ENCODE measurements at regions not wholly inside any gene's neighbourhood (a gene's known extent, or its start where the extent isn't known, plus 50 kb on each side); places are given as distances from the start of the nearest gene placed in this dataset.
"Not testable (repeated sequence)": the region's sequence is repeated elsewhere in the genome, so short reads cannot be mapped to it uniquely, and the experiment has no call there.

DNA sequence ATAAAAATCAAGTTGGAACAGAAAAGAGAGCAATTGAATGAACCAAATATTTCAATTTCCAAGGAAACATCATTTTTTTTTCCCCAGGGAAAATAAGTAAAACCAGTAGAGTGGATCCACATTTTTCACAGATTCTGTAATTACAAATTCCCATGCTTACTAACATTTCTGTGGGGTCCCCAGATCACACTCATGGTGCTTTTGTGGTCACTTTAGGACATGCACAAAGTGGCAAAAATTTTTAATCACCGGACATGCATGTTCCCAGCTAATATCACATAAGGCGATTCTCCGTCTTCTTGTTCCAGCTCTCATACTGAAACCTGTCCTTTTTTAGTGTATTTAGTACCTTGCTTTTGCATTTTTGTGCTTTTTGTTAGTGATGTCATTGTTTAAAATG lies 748.2 kb upstream of the SLITRK1 start:
- Mint-ChIP-seq H3K9me3 (no peaks in the 10 kb centered on the region), H3K4me1 (no peaks in the 10 kb centered on the region), H3K4me3 (no peak overlapping the region), H3K36me3 (no peaks in the 10 kb centered on the region), H3K27ac (no peak overlapping the region)
- ATAC-seq (no peak), DNase-seq (ENCODE audit: low spot score in 2 of 2) (no peak)

DNA sequence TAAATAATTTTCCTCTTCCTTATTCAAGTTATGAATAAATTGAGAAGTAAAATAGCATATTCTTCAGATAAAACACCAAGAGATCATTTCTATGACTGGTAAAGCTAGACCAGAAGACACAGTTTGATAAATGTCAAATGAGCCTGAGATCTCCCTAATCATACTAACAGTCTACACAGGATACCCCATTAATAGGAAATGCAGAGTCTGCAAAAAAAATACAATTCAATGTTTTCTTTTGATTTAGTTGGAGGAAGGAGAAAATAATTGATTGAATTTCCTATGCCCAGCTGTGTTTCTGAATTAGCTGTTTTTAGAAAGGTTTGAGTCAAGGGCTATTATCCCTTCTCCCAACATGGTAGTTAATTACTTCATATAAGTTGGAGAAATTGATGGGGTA lies 734.6 kb upstream of the SLITRK1 start:
- Mint-ChIP-seq H3K27ac (no peak overlapping the region), H3K36me3 (no peaks in the 10 kb centered on the region), H3K9me3 (peaks cover 5% of the 10 kb centered on the region), H3K4me1 (no peaks in the 10 kb centered on the region), H3K4me3 (no peak overlapping the region)
- no peak for ATAC-seq
- no peak for DNase-seq (ENCODE audit: low spot score in 2 of 2)

DNA sequence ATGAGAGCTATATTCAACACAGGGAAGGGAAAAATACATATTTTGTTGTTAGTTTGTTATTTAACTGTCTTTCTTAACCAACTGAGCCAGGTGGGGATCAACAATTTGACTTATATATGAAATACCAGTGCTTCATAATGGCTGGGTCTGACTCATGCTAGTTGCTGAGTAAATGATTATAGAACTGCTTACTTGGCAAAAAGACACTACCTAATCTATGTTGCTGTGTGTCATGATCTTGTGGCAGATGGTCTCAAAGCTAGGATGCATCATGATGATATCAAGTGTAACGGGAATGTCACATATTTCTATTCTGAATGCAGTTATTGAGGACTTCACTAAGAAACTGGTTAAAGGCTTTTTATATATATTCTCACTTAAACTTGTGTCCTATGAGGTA lies 727.4 kb upstream of the SLITRK1 start:
- peaks cover 2% of the 10 kb centered on the region for H3K9me3 Mint-ChIP-seq
- no peaks in the 10 kb centered on the region for H3K36me3 Mint-ChIP-seq
- no peaks in the 10 kb centered on the region for H3K4me1 Mint-ChIP-seq
- H3K27ac Mint-ChIP-seq = no peak overlapping the region
- ATAC-seq (no peak), DNase-seq (ENCODE audit: low spot score in 2 of 2) (no peak)
- H3K4me3 Mint-ChIP-seq = no peak overlapping the region

DNA sequence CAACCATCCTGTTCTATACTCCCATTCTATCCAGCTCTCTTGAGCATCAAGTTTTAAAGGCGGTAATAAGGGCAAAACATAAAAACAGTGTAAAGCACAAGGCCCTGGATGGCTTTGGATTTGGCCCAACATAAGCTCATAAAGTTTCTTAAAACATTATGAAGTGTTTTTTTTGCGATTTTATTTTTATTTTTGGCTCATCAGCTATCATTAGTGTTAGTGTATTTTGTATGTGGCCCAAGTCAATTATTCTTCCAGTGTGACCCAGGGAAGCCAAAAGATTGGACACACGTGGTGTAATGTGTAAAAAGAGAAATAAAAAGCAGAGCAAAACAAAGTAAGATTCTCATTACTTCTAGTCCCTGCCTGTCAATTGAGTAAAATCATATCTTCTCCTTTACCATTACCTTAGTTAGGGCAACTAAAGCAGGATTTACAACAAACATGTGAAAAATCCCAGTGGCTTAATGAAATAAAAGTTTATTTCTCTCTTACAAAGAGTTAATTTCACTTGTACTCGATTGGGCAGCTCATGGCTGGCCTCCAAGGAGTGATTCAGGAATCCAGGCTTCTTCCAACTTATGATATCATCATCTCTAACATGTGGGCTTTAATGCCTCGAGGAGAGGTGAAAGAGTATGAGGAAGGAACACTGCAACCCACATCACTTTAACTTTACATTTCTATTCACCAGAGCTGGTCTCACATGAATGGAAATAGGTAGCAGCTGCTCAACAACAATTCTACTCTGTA lies 725.2 kb upstream of the SLITRK1 start:
- no peaks in the 10 kb centered on the region for H3K4me1 Mint-ChIP-seq
- ATAC-seq (no peak), DNase-seq (ENCODE audit: low spot score in 2 of 2) (no peak)
- no peak overlapping the region for H3K27ac Mint-ChIP-seq
- H3K36me3 Mint-ChIP-seq = no peaks in the 10 kb centered on the region
- no peak overlapping the region for H3K4me3 Mint-ChIP-seq
- H3K9me3 Mint-ChIP-seq = peaks cover 2% of the 10 kb centered on the region

DNA sequence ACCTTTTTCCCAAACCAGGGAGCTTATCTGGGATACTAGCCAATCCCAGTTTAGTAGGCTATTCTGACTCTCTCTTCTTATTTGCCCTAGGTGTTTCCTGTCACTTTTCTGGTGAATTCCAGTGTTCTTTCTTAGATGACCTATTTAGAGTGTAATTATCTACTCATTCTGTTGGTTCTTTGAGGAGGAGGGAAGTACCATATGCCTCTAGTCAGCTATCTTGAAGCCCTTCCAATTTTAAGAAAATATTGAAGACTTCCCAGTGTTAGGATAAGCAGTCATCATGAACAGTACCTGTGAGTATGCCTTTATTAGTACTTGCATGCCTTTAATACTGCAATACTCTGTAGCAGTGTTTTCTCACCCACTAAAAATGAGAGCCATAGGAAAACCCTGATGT lies 724.3 kb upstream of the SLITRK1 start:
- H3K9me3 Mint-ChIP-seq = peaks cover 2% of the 10 kb centered on the region
- DNase-seq (ENCODE audit: low spot score in 2 of 2) = no peak
- H3K27ac Mint-ChIP-seq = no peak overlapping the region
- no peak overlapping the region for H3K4me3 Mint-ChIP-seq
- H3K4me1 Mint-ChIP-seq = no peaks in the 10 kb centered on the region
- no peak for ATAC-seq
- H3K36me3 Mint-ChIP-seq = no peaks in the 10 kb centered on the region

DNA sequence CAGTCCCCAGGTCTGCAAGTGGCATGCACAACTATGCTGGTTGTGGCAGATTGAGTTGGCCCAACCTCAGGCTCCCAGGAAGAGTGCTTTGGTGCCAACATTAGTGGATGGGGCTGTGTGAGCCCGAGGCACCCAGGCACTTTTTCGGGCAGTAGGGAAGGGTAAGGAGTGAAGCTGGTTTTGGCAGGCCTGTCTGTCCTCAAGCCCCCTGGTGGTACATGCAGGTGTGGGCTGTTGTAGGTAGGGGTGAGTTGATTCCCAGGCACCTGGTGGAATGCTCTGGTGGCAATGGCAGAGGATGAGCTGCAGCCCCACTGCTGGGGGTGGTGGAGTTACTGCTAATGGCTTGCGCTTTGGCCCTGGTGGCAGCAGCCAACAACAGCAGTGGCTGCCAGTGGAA lies 723.7 kb upstream of the SLITRK1 start:
- peak; percentile 13 for ATAC-seq
- H3K9me3 Mint-ChIP-seq = peaks cover 2% of the 10 kb centered on the region
- H3K4me3 Mint-ChIP-seq = no peak overlapping the region

DNA sequence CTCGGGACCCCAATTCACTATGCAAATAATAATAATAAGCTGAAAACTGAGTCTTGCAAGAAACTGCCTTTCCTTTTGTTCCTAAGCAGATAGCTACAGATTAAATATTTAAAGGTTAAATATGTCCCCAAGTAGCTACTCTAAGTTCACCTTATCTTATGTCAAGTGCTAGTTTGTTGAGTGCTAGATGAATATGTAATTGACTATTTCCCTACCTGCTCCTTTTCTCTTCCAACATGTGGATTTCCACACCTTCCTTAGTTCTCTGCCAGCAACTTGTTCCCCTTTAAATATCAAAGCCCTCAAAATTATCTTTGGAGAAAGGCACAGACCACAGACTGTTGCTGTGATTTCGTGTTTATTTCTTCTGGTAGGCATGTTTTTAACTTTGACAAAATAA lies 709.2 kb upstream of the SLITRK1 start:
- no peaks in the 10 kb centered on the region for H3K36me3 Mint-ChIP-seq
- DNase-seq (ENCODE audit: low spot score in 2 of 2) (no peak), ATAC-seq (no peak)
- no peaks in the 10 kb centered on the region for H3K4me1 Mint-ChIP-seq
- no peak overlapping the region for H3K27ac Mint-ChIP-seq
- no peak overlapping the region for H3K4me3 Mint-ChIP-seq
- peaks cover 2% of the 10 kb centered on the region for H3K9me3 Mint-ChIP-seq

More for the DNA sequence above, 723.7 kb upstream of the SLITRK1 start:
- Mint-ChIP-seq H3K36me3 (no peaks in the 10 kb centered on the region), H3K27ac (no peak overlapping the region), H3K4me1 (no peaks in the 10 kb centered on the region)
- no peak for DNase-seq (ENCODE audit: low spot score in 2 of 2)

DNA sequence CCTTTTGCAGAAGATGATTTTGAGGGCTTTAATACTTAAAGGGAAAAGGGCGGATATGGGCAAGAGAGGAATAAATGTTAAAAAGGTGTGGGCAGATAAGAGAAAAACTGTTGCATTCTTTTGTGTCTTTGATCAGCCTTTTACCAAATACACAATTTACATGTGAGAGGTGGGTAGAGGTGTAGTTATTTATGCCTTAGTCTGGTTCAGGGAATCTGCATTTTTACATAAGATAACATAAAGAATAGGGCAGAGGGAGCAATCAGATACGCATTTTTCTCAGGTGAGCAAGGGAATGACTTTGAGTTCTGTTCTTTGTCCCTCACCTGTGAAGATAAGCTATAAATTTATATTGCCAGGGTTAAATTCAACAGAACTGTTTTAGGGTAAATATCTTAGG lies 708.4 kb upstream of the SLITRK1 start:
- no peaks in the 10 kb centered on the region for H3K36me3 Mint-ChIP-seq
- ATAC-seq (no peak), DNase-seq (ENCODE audit: low spot score in 2 of 2) (no peak)
- H3K4me1 Mint-ChIP-seq = no peaks in the 10 kb centered on the region
- no peaks in the 10 kb centered on the region for H3K9me3 Mint-ChIP-seq
- H3K27ac Mint-ChIP-seq = no peak overlapping the region
- H3K4me3 Mint-ChIP-seq = no peak overlapping the region

DNA sequence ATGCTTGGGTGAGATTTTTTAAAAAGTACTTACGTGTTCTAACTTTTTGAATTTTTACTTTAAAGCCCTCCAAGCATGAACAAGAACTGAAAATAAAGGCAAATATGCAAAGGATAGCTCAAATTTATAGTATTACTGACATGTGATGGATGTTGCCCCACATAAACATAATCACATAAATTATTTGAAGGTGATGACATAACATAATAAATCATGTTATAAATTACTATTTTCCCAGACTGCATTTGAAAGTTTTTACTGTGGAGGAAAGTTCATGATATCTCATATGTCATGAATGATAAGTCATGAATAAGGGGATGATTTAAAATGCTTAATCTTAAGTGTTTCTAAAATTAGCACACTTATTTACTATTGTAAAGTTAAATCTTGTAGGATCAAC lies 705.7 kb upstream of the SLITRK1 start:
- no peaks in the 10 kb centered on the region for H3K9me3 Mint-ChIP-seq
- ATAC-seq = no peak
- H3K4me3 Mint-ChIP-seq = no peak overlapping the region
- DNase-seq (ENCODE audit: low spot score in 2 of 2) = no peak
- H3K36me3 Mint-ChIP-seq = no peaks in the 10 kb centered on the region
- no peaks in the 10 kb centered on the region for H3K4me1 Mint-ChIP-seq
- no peak overlapping the region for H3K27ac Mint-ChIP-seq

DNA sequence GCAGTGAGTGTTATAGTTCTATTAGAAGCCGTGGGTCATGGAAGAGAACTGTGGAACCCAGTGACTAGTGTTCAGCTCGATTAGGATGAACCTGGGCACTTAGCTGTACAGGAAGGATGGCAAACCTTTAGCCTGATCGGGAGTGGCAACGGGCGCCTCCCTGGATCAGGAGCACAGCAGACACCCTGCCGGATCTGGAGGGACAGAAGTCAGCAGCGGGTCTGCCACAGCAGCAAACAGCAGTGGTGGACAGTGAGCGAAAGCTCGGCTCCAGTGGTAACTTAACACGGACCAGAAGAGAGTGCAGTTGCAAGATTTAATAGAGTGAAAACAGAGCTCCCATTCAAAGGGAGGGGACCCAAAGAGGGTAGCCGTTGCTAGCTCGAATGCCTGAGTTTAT lies 697.6 kb upstream of the SLITRK1 start:
- not testable (repeated sequence) for H3K27ac Mint-ChIP-seq, H3K4me3 Mint-ChIP-seq, H3K36me3 Mint-ChIP-seq

DNA sequence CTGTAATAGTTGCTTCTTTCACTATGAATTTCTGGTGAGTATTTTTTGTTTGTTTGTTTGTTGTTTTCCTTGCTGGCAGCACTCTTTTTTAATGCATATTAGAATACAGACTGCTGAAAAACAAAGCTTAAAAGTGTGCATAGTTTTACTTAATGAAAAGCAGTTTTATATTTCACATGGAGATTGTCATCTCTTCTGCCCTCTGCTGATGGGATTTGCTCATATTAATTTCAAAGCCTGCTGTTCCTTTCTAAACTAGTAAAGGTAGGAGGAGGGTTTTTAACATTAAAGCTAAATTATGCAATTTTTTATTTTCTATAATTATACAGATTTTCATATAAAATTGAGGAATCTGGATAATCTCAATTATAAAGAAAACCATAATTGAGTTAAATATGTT lies 692.6 kb upstream of the SLITRK1 start:
- no peak overlapping the region for H3K27ac Mint-ChIP-seq
- no peak overlapping the region for H3K4me3 Mint-ChIP-seq
- no peaks in the 10 kb centered on the region for H3K9me3 Mint-ChIP-seq
- ATAC-seq (no peak), DNase-seq (ENCODE audit: low spot score in 2 of 2) (no peak)
- H3K36me3 Mint-ChIP-seq = no peaks in the 10 kb centered on the region
- no peaks in the 10 kb centered on the region for H3K4me1 Mint-ChIP-seq

More for the DNA sequence above, 697.6 kb upstream of the SLITRK1 start:
- DNase-seq (ENCODE audit: low spot score in 2 of 2); H3K9me3 Mint-ChIP-seq; ATAC-seq; H3K4me1 Mint-ChIP-seq: not testable (repeated sequence)

DNA sequence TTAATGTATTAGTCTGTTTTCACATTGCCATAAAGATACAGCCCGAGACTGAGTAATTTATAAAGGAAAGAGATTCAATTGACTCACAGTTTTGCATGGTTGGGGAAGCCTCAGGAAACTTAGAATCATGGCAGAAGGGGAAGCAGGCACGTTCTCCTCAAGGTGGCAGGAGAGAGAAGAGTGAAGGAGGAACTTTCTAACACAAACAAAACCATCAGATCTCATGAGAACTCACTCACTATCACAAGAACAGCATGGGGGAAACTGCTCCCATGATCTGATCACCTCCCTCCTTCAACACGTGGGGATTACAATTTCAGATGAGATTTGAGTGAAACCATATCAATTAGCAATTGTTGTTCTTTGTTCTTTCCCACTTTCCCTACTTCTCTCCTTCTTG lies 689.0 kb upstream of the SLITRK1 start:
- ATAC-seq = no peak
- Mint-ChIP-seq H3K9me3 (peaks cover 3% of the 10 kb centered on the region), H3K36me3 (no peaks in the 10 kb centered on the region), H3K4me3 (no peak overlapping the region), H3K27ac (no peak overlapping the region), H3K4me1 (no peaks in the 10 kb centered on the region)
- no peak for DNase-seq (ENCODE audit: low spot score in 2 of 2)

DNA sequence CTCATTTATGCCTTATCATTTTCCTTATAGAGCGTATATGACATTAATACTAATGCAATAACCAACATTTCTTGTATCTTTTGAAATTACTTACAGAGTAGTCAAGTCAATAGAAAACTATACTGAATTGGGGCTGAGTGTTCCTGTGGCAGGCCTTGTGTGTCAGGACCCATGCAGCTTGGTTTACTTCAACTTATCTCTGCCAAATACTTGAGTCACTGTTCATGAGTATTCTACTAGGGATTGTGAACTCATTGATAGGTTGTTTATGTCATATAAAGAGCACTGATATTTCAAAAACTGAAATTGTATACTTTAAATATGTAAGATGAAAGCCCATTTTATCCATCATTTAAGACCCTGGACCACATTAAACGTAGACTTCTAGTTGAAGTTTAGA lies 688.6 kb upstream of the SLITRK1 start:
- Mint-ChIP-seq H3K9me3 (peaks cover 3% of the 10 kb centered on the region), H3K4me3 (no peak overlapping the region)

DNA sequence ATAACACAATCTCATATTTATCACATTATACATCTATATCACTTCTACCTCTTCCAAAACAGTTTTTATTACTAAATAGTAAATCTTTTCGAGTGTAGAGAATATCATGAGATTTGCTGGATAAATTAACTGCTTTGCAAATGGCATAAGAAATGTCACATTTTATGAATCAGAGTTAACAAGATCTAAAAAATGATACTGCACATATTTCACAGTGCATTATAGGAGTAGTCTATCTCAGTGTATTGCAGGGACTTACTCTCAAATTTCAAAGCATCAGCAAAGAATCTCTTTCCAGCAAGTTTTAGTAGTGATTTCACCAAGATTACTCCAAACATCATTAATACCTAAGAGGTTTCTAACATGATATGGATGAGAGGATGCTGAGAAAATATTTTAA lies 687.1 kb upstream of the SLITRK1 start:
- ATAC-seq (no peak), DNase-seq (ENCODE audit: low spot score in 2 of 2) (no peak)
- H3K36me3 Mint-ChIP-seq = no peaks in the 10 kb centered on the region
- H3K27ac Mint-ChIP-seq = no peak overlapping the region
- H3K9me3 Mint-ChIP-seq = peaks cover 3% of the 10 kb centered on the region
- no peak overlapping the region for H3K4me3 Mint-ChIP-seq
- H3K4me1 Mint-ChIP-seq = no peaks in the 10 kb centered on the region

More for the DNA sequence above, 688.6 kb upstream of the SLITRK1 start:
- Mint-ChIP-seq H3K4me1 (no peaks in the 10 kb centered on the region), H3K36me3 (no peaks in the 10 kb centered on the region), H3K27ac (no peak overlapping the region)
- DNase-seq (ENCODE audit: low spot score in 2 of 2) (no peak), ATAC-seq (no peak)

DNA sequence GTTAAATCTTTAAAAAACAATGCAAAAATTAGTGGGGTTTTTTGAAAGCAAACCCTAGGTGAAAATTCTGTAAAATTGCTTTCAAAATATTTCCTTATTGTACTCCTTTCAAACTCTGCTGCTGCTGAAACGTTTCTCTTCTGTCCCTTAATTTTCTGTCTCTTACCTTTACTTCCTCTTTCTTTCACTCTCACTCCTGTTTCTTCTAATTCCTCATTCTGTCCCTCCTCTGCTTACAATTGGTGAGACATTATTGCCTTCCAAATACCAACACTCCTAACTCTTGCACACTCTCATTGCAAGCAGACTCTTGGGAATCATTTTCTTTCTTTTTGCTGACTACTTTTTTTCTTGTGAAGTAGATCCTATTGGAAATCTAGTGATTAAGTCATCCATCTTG lies 685.6 kb upstream of the SLITRK1 start:
- H3K27ac Mint-ChIP-seq = no peak overlapping the region
- no peaks in the 10 kb centered on the region for H3K36me3 Mint-ChIP-seq
- no peaks in the 10 kb centered on the region for H3K4me1 Mint-ChIP-seq
- H3K4me3 Mint-ChIP-seq = no peak overlapping the region
- ATAC-seq (no peak), DNase-seq (ENCODE audit: low spot score in 2 of 2) (no peak)
- peaks cover 3% of the 10 kb centered on the region for H3K9me3 Mint-ChIP-seq

DNA sequence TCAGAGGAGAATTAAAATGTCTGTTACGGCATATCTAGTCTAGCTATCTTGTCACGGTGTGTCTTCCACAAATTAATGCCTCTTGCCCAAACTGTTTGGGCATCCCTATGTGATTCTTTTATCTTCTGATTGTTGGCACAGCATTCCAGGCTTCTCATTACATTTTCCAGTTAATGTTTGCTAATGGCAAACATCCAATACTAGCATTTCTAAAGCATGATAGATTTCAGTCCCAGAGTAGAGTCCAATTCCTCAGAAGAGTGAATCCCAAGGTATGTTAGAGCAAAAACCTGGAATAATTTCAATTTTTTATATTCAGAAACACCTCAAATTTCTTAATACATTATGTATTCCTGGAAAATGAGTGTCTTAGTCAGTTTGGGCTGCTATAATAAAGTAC lies 684.5 kb upstream of the SLITRK1 start:
- no peak for ATAC-seq
- H3K9me3 Mint-ChIP-seq = peaks cover 5% of the 10 kb centered on the region
- H3K27ac Mint-ChIP-seq = no peak overlapping the region
- H3K4me3 Mint-ChIP-seq = no peak overlapping the region
- H3K4me1 Mint-ChIP-seq = no peaks in the 10 kb centered on the region
- no peaks in the 10 kb centered on the region for H3K36me3 Mint-ChIP-seq
- no peak for DNase-seq (ENCODE audit: low spot score in 2 of 2)

DNA sequence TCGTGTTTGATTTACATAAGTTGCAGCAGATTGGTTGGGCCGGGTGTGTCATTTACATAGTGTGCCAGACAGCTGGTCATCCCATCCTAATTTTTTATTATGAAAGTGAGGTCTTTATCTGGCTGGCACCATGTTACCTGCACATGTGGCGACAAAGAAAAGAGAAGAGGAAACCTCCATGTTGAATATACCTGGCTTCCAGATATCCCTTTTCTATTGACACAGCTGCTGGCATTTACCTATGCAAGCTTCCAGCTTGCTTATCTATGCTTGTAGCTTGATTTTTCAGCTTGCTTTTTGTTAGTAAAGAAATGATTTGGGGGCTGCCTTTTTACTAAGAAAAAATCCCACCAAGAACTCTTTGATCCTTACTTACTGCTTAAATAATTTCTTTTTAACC lies 681.3 kb upstream of the SLITRK1 start:
- Mint-ChIP-seq H3K9me3 (peaks cover 5% of the 10 kb centered on the region), H3K4me1 (no peaks in the 10 kb centered on the region), H3K4me3 (no peak overlapping the region), H3K36me3 (no peaks in the 10 kb centered on the region), H3K27ac (no peak overlapping the region)
- DNase-seq (ENCODE audit: low spot score in 2 of 2) (no peak), ATAC-seq (no peak)
